SK-N-SH treated with all-trans-retinoic acid at 6 μM for 48 hours (cell line): ENCODE measurements at regions not wholly inside any gene's neighbourhood (a gene's known extent, or its start where the extent isn't known, plus 50 kb on each side); places are given as distances from the start of the nearest gene placed in this dataset.

Experiments
- ARNTL ChIP-seq: fragments of 450-650 bp; formaldehyde crosslinking; IDR thresholded peaks from 2 replicates; pipeline ENCODE4 v1.5.0; 2020; ENCODE audit warnings: low read depth, mild to moderate bottlenecking, moderate library complexity, borderline replicate concordance
- GLIS3 ChIP-seq: fragments of 250-450 bp; sonication (Bioruptor Pico); IDR thresholded peaks from 2 replicates; pipeline ENCODE4 v1.5.0; 2020; ENCODE audit warnings: mild to moderate bottlenecking, moderate library complexity
- ZFP3 ChIP-seq: fragments of 250-450 bp; sonication (Bioruptor Pico); IDR thresholded peaks from 2 replicates; pipeline ENCODE4 v1.5.0; 2020; ENCODE audit warnings: mild to moderate bottlenecking, moderate library complexity

GRCh38 chr22:45091254-45091854, 72.4 kb upstream of the NUP50 start:
- TF ChIP-seq ARNTL (CRISPR knock-in tag) (no peak), GLIS3 (CRISPR knock-in tag) (no peak), ZFP3 (CRISPR knock-in tag) (no peak)
